GM11168 (cell line): ENCODE measurements at regions not wholly inside any gene's neighbourhood (a gene's known extent, or its start where the extent isn't known, plus 50 kb on each side); places are given as distances from the start of the nearest gene placed in this dataset.
"Not testable (repeated sequence)": the region's sequence is repeated elsewhere in the genome, so short reads cannot be mapped to it uniquely, and the experiment has no call there.

Source experiments
- in situ Hi-C: fragments of 300-500 bp; cut with MboI; formaldehyde crosslinking; loops from one replicate; pipeline ENCODE4 v1.12.0; 2022; ENCODE audit warnings: low sequenced_read_pairs; ENCODE audit not compliant: unreplicated experiment

DNA sequence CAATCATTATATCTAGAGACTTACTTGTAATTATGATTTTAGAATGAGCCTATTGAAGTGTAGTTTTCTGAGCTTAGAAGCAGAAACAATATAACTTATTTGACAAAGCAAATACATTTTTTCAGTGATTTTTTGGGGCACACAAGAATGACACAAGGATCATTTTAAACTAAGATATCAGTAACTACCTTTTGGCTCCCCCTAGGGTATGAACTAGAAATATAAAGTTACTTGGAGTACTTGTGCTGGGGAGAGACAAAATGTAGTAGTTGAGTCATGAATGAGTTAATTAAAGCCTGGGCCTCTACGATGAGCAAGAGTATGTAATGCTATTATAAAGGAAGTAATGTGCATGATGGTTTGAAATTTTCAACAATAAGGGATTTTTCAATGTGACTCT, 1244.1 kb upstream of the ACO1 start:
- in situ Hi-C loops: loop anchor here (25.0 kb wide), 1 partner anchor 397 kb away; no protein-coding TSS in a partner anchor

DNA sequence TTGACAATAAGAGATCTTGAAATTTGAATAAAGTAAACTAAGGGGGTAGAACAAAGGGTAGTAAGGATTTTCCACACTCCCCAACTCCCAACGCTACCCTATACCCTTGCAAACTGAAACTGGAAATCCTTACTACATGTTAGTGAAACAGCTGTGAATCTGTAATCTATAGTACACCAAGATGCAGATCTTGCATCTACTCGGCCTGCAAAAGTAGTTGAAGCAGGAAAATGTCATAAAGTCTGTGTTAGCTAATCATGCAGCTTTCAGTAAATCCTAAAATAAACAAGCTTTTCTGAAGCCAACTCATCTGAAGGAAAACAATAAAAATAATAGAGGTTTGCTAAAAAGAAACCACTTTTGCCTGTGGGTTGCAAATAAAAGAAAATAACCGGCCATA, 1242.0 kb upstream of the ACO1 start:
- in situ Hi-C loops: loop anchor here (25.0 kb wide), 1 partner anchor 395 kb away; no protein-coding TSS in a partner anchor

GRCh38 chr9:31144614-31145013, 1239.8 kb upstream of the ACO1 start:
- in situ Hi-C loops: loop anchor here (25.0 kb wide), 1 partner anchor 393 kb away; no protein-coding TSS in a partner anchor

DNA sequence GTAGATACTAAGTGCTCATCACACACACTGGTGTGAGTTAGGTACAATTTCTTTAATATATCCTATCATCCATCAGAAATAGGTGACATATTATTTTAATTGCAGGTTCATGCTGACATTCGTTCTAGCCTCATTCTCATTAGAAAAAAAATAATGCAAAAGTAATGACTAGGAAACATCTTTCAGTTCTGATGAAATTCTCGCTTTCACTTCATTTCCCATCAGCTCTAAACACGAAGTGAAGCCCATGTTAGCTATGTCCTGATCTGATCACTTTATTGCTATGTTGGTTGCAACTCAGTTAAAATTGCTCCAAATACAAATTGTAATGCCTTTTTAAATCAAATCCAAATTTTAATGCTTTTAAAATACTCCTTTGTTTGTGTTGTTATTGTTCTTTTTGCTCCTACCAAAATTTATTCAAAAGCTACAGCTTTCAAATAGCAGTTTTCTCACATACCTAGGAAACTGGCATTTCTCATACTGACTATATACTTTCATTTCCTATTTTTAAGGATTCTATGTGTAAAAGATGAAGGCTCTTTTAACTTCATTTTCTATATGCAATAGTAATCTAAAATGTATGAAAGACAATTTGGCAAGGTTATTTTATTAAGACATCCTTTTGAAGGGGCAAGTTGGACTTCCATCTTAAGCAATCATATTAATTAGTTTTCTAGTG, 1237.8 kb upstream of the ACO1 start:
- in situ Hi-C loops: loop anchor here (25.0 kb wide), 1 partner anchor 391 kb away; no protein-coding TSS in a partner anchor

DNA sequence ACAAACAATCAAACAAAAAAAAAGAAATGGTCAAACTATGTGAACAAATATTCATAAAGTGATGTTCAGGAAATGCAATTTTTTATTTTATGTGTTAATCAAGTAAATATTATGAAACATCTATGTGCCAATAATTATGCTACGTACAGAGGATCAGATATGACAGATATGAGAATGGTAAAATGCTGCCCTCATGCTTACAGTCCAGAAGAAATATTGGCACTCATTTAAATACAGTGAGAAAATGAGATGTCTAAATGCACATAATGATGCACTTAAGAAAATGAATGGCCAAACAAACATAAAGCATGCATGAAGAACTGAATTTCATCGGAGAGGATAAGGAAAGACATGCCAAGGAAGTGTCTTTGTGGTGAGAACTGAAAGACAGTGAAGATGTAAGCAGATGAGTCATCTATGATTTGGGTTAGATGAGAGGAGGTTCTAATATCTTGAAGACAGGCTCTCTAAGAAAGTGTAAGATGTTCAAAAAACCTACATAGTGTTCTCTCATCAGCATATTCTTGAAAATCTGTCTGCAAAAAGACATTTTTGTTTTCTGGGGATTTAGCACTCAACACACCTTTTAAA, 1231.1 kb upstream of the ACO1 start:
- in situ Hi-C loops: no loop called here

DNA sequence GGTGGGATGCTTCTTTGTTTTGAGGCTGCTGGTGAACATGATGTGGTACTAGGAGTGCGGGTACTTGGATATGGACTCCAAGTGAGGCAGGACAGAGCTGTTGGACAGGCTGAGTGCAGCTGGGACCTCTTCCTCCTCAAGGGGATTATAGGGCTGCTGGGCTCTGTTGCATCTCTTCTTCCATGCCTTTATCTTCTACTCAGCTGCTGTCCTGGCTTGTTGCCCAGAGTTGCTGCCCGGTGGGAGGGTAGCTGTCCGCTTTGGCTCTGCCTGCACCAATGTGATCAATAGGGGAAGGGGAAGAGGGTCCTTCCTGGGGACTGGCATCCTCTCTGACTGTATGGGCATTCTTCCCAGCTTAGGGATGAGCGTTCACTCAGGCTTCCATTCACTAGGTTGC, 1217.9 kb upstream of the ACO1 start:
- in situ Hi-C loops: no loop called here

DNA sequence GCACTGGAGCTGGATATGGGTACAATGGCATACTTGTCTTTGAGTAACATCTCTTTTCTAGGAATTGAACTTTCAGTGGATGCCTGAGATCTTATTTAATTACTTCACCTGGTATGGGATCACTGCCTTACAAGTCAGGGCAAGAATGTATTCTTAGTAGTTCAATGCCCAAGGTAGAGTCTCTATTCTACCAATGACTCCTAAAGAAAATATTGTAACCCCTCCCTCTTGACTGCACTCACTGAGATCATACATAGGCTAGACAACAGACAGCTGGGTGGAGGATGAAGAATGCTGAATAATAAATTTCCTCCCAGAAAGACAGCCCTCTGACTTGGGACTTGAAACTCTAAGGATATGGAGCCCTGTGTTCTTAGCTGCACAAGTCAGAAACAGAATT, 1216.3 kb upstream of the ACO1 start:
- in situ Hi-C loops: no loop called here

DNA sequence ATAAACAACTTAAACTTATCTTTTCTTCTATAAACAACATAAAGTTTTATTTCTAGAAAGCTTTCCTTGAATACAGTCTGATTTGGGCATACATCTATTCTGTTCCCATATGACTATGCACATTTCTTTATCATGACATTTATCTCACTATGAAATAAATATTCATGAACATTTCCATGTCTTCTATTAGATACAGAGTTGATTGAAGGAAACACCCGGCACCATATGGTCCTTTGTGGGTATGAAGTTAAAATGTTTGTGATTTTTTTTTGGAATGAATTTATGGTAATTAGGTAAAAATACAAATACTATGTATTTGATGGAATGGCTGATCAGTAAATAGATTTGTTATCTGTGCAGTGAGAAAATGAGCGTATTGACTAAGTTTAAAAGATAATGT, 1209.8 kb upstream of the ACO1 start:
- in situ Hi-C loops: no loop called here

- in situ Hi-C loops: no loop called here
Observed at GRCh38 chr9:31183866-31184265, 1200.6 kb upstream of the ACO1 start.

- in situ Hi-C loops: no loop called here
Observed at GRCh38 chr9:31185831-31186230, 1198.6 kb upstream of the ACO1 start.

GRCh38 chr9:31188496-31188895, 1195.9 kb upstream of the ACO1 start:
- in situ Hi-C loops: no loop called here

DNA sequence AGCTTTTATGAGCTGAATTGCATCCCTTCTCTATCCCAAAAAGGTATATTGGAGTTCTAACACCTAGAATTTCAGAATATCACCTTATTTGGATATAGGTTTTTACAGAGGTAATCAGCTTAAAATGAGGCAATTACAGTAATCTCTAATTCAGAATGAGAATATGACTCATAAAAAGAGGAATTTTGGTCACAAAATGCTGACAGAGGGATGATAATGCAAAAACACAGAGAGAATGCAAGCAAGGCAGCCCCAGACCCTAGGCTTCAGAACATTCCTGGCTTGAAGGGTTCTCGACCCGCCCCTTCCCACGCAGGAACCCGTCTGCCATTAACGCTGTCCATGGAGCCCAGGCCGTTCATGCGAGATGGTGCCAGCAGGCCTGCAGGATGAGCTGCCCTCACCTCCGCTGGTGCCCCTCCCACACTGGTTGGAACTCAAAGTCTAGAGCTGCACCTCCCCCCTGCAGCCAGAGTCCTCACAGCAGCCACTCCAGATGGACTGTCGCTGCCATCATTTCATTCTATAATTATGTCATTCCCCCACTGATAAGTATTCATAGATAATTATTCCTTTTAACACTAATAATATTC, 1173.4 kb upstream of the ACO1 start:
- in situ Hi-C loops: no loop called here

- in situ Hi-C loops: not testable (repeated sequence)
Observed at GRCh38 chr9:31229976-31230375, 1154.5 kb upstream of the ACO1 start.

DNA sequence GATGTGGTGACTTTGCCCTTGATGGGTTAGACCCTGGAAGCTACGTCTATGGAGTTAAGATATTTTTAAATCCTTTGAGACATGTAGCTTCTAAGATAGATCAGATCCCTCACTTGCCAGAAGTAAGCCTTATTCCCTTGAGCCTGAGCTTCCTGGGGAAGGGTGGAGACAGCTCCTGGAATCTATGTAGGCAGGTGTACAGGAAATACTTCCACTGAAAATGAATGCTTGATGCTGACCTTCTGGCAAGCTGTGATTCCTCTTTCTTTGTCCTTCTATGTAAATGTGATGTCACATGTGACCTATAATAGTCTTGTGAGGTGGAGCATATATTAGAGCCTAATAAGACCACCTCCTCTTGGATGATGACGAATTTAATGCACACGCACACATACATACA, 1152.0 kb upstream of the ACO1 start:
- in situ Hi-C loops: no loop called here

DNA sequence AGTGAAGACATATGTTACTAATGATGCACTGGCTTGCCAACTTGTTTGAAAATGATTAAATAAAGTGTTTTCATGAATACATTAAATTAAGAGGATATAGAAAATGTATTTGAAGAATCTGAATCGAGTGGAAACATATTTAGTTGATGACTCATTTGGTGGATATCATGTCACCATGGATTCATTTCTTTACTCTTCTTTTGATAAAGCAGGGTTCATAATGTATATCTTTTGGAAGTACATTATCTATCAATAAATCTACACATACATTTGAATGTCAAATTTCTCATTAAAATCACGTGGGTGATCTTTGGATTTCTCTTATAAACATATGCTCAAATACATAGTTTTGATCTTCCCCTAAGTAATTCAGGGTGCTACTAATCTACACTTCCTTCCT, 1148.1 kb upstream of the ACO1 start:
- in situ Hi-C loops: no loop called here

DNA sequence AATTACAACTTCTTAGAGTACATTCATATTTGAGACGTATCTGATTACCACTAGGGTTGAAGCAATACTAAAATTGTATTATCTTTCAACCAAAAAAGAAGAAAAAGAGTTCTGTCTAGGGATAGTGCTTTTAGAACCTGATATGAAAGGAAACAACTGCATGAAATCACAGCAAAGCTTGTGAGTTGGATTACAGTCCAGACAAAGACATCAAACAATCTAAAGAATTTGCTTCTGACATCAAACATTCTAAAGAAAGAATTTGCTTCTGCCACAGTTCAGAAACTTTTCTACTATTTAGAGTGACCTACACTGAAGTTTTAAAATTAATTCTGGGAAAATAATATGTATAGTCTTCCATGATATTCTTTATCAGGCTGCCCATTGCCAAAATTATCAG, 1141.1 kb upstream of the ACO1 start:
- in situ Hi-C loops: no loop called here

DNA sequence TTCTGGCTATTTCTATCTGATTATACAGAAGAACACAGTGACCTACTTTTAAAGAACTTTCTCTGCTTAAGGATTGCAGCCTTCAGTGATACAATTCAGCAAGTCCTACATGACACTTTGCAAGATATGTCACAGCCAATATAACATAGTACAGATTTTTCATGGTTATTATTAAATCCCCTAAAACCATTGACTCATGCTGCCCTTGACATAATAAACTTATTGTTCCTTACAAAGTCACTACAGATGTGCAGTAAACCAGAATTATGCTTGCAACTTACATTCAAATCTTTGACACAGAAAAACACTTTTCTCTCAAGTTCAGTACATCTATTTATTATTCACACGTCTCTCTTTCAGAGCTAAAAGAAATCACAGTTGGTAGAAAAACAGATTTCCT, 1136.3 kb upstream of the ACO1 start:
- in situ Hi-C loops: no loop called here

GRCh38 chr9:31251386-31251785, 1133.1 kb upstream of the ACO1 start:
- in situ Hi-C loops: no loop called here

DNA sequence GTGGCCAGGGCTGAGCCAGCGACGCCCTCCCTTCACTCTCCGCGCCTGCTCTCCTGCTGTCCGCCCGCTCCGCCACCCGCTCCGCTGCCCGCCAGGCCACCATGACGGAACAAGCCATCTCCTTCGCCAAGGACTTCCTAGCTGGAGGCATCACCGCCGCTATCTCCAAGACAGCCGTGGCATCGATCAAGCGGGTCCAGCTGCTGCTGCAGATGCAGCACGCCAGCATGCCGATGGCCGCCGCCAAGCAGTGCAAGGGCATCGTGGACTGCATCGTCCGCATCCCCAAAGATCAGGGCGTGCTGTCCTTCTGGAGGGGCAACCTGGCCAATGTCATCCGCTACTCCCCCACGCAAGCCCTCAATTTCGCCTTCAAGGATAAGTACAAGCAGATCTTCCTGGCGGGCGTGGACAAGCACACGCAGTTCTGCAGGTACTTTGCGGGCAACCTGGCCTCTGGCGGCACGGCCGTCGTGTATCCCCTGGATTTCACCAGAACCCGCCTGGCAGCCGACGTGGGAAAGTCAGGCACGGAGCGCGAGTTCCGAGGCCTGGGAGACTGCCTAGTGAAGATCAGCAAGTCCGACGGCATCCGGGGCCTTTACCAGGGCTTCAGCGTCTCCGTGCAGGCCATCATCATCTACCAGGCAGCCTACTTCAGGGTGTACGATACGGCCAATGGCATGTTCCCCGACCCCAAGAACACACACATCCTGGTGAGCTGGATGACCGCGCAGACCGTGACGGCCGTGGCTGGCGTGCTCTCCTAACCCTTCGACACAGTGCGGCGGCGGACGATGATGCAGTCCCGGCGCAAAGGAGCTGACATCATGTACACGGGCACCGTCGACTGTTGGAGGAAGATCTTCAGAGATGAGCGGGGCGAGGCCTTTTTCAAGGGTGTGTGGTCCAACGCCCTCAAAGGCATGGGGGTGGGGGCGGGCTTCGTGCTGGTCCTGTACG, 1130.4 kb upstream of the ACO1 start:
- in situ Hi-C loops: no loop called here

DNA sequence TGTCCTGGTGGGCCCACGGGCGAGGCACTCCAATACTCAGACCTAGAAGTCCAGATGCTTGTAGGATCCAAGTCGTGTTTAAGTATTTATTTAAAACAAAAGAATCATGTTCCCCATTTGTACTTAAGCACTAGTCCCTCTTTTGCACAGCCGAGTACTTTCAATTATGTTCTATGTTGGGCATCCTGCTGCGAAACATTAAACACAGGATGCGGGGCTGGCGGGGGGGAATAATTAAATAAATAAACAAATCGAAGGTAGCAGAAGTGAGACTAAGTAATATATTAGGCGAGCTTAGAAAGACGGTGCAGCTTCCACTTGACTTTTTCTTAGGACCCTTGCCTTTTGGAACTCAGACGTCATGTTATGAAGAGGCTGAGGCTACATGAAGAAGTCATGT, 1129.2 kb upstream of the ACO1 start:
- in situ Hi-C loops: no loop called here

DNA sequence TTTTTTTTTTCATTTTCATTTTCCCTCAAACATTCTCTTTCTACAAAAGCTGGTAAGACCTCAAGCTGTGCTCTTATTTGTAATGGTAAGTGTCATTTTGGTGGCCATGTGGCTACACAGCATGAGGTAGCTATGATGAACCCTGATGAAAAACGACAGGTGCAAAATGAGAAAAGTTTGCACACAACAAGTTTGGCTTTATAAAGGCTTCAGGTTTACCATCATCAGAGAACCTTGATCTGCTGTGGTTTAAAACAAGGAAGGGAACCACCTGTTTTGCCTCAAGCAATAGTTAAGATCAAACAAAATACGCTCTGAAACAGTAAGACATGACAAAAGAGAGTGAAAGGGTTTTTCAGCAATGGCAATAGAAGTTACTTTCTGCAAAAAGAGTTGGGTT, 1124.6 kb upstream of the ACO1 start:
- in situ Hi-C loops: no loop called here
